Gastroesophageal sphincter (tissue), 4 donors: ENCODE measurements at regions not wholly inside any gene's neighbourhood (a gene's known extent, or its start where the extent isn't known, plus 50 kb on each side); places are given as distances from the start of the nearest gene placed in this dataset.

Source experiments
- ATAC-seq: fragments of 150-250 bp; one replicate; pipeline ENCODE4 v1.9.1; 2016; ENCODE audit warnings: mild to moderate bottlenecking, moderate library complexity
- H3K27ac ChIP-seq, 4 donors: fragments of 200-600 bp; sonication (generic) in 3 of 4; 1 replicate in 3 of 4; 2 replicates in 1 of 4; pipeline ENCODE4 v1.5.1; 2016 to 2019
- H3K27me3 ChIP-seq: fragments of 200-600 bp; sonication (generic); one replicate; pipeline ENCODE4 v1.5.1; 2019
- H3K36me3 ChIP-seq, 2 donors: fragments of 200-600 bp; sonication (generic); one replicate each; pipeline ENCODE4 v1.5.1; 2019; ENCODE audit warnings: control low read depth in 1 of 2
- H3K4me1 ChIP-seq, 3 donors: fragments of 200-600 bp; sonication (generic); 1 replicate in 2 of 3; 2 replicates in 1 of 3; pipeline ENCODE4 v1.5.1; 2016 to 2019; ENCODE audit warnings: control low read depth in 2 of 3
- H3K4me3 ChIP-seq, 2 donors: fragments of 200-600 bp; sonication (generic); one replicate each; pipeline ENCODE4 v1.5.1; 2019; ENCODE audit warnings: mild to moderate bottlenecking in 1 of 2, moderate library complexity in 1 of 2
- H3K9me3 ChIP-seq, 3 donors: fragments of 200-600 bp; sonication (generic); one replicate each; pipeline ENCODE4 v1.5.1; 2017 to 2019; ENCODE audit warnings: control low read depth in 2 of 3
- CTCF ChIP-seq, 4 experiments: fragments of 200-600 bp in 2 of 4; fragments of 450-650 bp in 2 of 4; sonication (generic) in 1 of 4; IDR thresholded peaks; one replicate each; pipeline ENCODE4 v1.5.1; 2017 to 2019; ENCODE audit warnings: antibody characterized with exemption in 4 of 4, mild to moderate bottlenecking in 2 of 4, moderate library complexity in 2 of 4
- EP300 ChIP-seq: sonication (generic); formaldehyde crosslinking; IDR thresholded peaks from one replicate; pipeline ENCODE4 v1.6.1; 2017; ENCODE audit warnings: antibody characterized with exemption, mild to moderate bottlenecking
- POLR2A ChIP-seq, 2 donors: fragments of 450-650 bp; IDR thresholded peaks; one replicate each; pipeline ENCODE4 v1.6.1; 2017; ENCODE audit warnings: antibody characterized with exemption in 2 of 2, mild to moderate bottlenecking in 2 of 2, moderate library complexity in 1 of 2
- POLR2AphosphoS5 ChIP-seq: sonication (generic); formaldehyde crosslinking; IDR thresholded peaks from one replicate; pipeline ENCODE4 v1.6.1; 2017; ENCODE audit warnings: antibody characterized with exemption
- WGBS, 2 donors: methylation state at CpG; one replicate each; pipeline ENCODE4 v1.1.5; 2018; ENCODE audit warnings: low coverage in 1 of 2; 5-methylcytosine and 5-hydroxymethylcytosine counted together

- Histone ChIP-seq H3K4me3 (no peak overlapping the region), H3K36me3 (no peaks in the 10 kb centered on the region), H3K9me3 (no peaks in the 10 kb centered on the region), H3K4me1 (peaks cover 0 to 8% (median 0%) of the 10 kb centered on the region in 3 donors), H3K27ac (no peak overlapping the region), H3K27me3 (no peaks in the 10 kb centered on the region)
- TF ChIP-seq POLR2A (IDR thresholded peaks at IDR 0.05) (no peak), EP300 (no peak), POLR2AphosphoS5 (no peak), CTCF (IDR thresholded peaks at IDR 0.05) (no peak)
- ATAC-seq: no peak
- 90 to 100% methylated on average over 1 to 12 of the region's 12 CpGs for WGBS, 2 donors
These were observed 169.0 kb upstream of the ARGLU1 start for GRCh38 chr13:106736941-106737340.

GRCh38 chr13:106734198-106734597 lies 166.3 kb upstream of the ARGLU1 start:
- peak; percentile 72 for ATAC-seq
- TF ChIP-seq POLR2A (IDR thresholded peaks at IDR 0.05): no peak
- no peak for TF ChIP-seq POLR2AphosphoS5
- no peak for TF ChIP-seq CTCF (IDR thresholded peaks at IDR 0.05)
- no peak for TF ChIP-seq EP300
- peaks cover 0 to 8% (median 0%) of the 10 kb centered on the region in 3 donors for H3K4me1 ChIP-seq
- no peak overlapping the region for H3K4me3 ChIP-seq
- H3K27ac ChIP-seq: no peak overlapping the region
- H3K36me3 ChIP-seq: no peaks in the 10 kb centered on the region
- H3K9me3 ChIP-seq: no peaks in the 10 kb centered on the region
- no peaks in the 10 kb centered on the region for H3K27me3 ChIP-seq
- WGBS, 2 donors: 42 to 79% methylated on average over 4 to 6 of the region's 6 CpGs

- Histone ChIP-seq H3K4me1 (peaks cover 0 to 30% (median 0%) of the 10 kb centered on the region in 3 donors), H3K4me3 (no peak overlapping the region), H3K9me3 (no peaks in the 10 kb centered on the region), H3K27ac (no peak overlapping the region), H3K27me3 (no peaks in the 10 kb centered on the region), H3K36me3 (no peaks in the 10 kb centered on the region)
- ATAC-seq: no peak
- WGBS, 2 donors: 73% methylated on average over 6 of the region's 6 CpGs; no CpG with 5 or more reads in 1 of the 2 donors
- TF ChIP-seq POLR2A (IDR thresholded peaks at IDR 0.05) (no peak), CTCF (IDR thresholded peaks at IDR 0.05) (no peak), POLR2AphosphoS5 (no peak)
These were observed 155.1 kb upstream of the ARGLU1 start for GRCh38 chr13:106723036-106723435.

GRCh38 chr13:106722620-106723019 lies 154.7 kb upstream of the ARGLU1 start:
- H3K27ac ChIP-seq: no peak overlapping the region
- peaks cover 0 to 29% (median 0%) of the 10 kb centered on the region in 3 donors for H3K4me1 ChIP-seq
- no peaks in the 10 kb centered on the region for H3K27me3 ChIP-seq
- ATAC-seq: no peak
- no peak overlapping the region for H3K4me3 ChIP-seq
- 17% methylated on average over 3 of the region's 3 CpGs for WGBS, 2 donors
- no peaks in the 10 kb centered on the region for H3K9me3 ChIP-seq
- no peak for TF ChIP-seq POLR2AphosphoS5
- no peak for TF ChIP-seq POLR2A (IDR thresholded peaks at IDR 0.05)
- TF ChIP-seq EP300: no peak
- no peaks in the 10 kb centered on the region for H3K36me3 ChIP-seq

- Histone ChIP-seq H3K36me3 (no peaks in the 10 kb centered on the region), H3K4me3 (no peak overlapping the region), H3K27me3 (no peaks in the 10 kb centered on the region), H3K4me1 (peaks cover 0 to 18% (median 0%) of the 10 kb centered on the region in 3 donors), H3K27ac (no peak overlapping the region), H3K9me3 (no peaks in the 10 kb centered on the region)
- TF ChIP-seq CTCF (IDR thresholded peaks at IDR 0.05) (no peak), POLR2AphosphoS5 (no peak), POLR2A (IDR thresholded peaks at IDR 0.05) (no peak), EP300 (no peak)
- 94 to 100% methylated on average over 1 to 6 of the region's 6 CpGs for WGBS, 2 donors
- ATAC-seq: no peak
These were observed 153.7 kb upstream of the ARGLU1 start for GRCh38 chr13:106721599-106721998.
